ENCODE measurements at regions not wholly inside any gene's neighbourhood (a gene's known extent, or its start where the extent isn't known, plus 50 kb on each side); places are given as distances from the start of the nearest gene placed in this dataset.

GRCh38 chr4:188220006-188220405 lies 80.8 kb downstream of the TRIML1 start:
- no peak for TF ChIP-seq YY1 (IDR thresholded peaks at IDR 0.05; ENCODE audit: extremely low read depth, insufficient replicate concordance, low read depth, low read length)
- no peak for TF ChIP-seq EZH2 (IDR thresholded peaks at IDR 0.05)
- TF ChIP-seq CTCF (IDR thresholded peaks at IDR 0.05 in 2 of 3, conservative IDR thresholded peaks at IDR 0.05 in 1 of 3; ENCODE audit: borderline replicate concordance in 1 of 3, insufficient read depth in 1 of 3, low read depth in 2 of 3, low read length in 2 of 3): no peak
- TF ChIP-seq JUND (IDR thresholded peaks at IDR 0.05): no peak
- TF ChIP-seq SRF (IDR thresholded peaks at IDR 0.05; ENCODE audit: low read depth): no peak
- TF ChIP-seq, protein P1, sequence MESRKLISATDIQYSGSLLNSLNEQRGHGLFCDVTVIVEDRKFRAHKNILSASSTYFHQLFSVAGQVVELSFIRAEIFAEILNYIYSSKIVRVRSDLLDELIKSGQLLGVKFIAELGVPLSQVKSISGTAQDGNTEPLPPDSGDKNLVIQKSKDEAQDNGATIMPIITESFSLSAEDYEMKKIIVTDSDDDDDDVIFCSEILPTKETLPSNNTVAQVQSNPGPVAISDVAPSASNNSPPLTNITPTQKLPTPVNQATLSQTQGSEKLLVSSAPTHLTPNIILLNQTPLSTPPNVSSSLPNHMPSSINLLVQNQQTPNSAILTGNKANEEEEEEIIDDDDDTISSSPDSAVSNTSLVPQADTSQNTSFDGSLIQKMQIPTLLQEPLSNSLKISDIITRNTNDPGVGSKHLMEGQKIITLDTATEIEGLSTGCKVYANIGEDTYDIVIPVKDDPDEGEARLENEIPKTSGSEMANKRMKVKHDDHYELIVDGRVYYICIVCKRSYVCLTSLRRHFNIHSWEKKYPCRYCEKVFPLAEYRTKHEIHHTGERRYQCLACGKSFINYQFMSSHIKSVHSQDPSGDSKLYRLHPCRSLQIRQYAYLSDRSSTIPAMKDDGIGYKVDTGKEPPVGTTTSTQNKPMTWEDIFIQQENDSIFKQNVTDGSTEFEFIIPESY (IDR thresholded peaks at IDR 0.05; ENCODE audit: extremely low read depth, insufficient replicate concordance, low read length): no peak
- TF ChIP-seq RAD21 (IDR thresholded peaks at IDR 0.05; ENCODE audit: low read depth): no peak
- no peak for TF ChIP-seq POLR2A (IDR thresholded peaks at IDR 0.05; ENCODE audit: borderline replicate concordance, extremely low read depth, insufficient read depth, insufficient read length)
- TF ChIP-seq POLR2AphosphoS5 (IDR thresholded peaks at IDR 0.05; ENCODE audit: low read depth, low read length): no peak
